ENCODE measurements at regions not wholly inside any gene's neighbourhood (a gene's known extent, or its start where the extent isn't known, plus 50 kb on each side); places are given as distances from the start of the nearest gene placed in this dataset.

- no peak for DNase-seq (ENCODE audit: low read depth)
Observed at GRCh38 chr4:14701896-14702295, 300.4 kb upstream of the CPEB2 start.

GRCh38 chr4:14708574-14708973, 293.7 kb upstream of the CPEB2 start:
- no peak for DNase-seq (ENCODE audit: low read depth)

- no peak for DNase-seq (ENCODE audit: low read depth)
Observed at GRCh38 chr4:14711259-14711658, 291.0 kb upstream of the CPEB2 start.

- DNase-seq (ENCODE audit: low read depth), result peak; percentile 1
Observed at GRCh38 chr4:14716691-14717090, 285.6 kb upstream of the CPEB2 start.

GRCh38 chr4:14719053-14719452, 283.2 kb upstream of the CPEB2 start:
- peak; percentile 59 for DNase-seq (ENCODE audit: low read depth)

GRCh38 chr4:14726441-14726840, 275.8 kb upstream of the CPEB2 start:
- no peak for DNase-seq (ENCODE audit: low read depth)

GRCh38 chr4:14726877-14727361, 275.4 kb upstream of the CPEB2 start:
- peak; percentile 11 for DNase-seq (ENCODE audit: low read depth)

- no peak for DNase-seq (ENCODE audit: low read depth)
Observed at GRCh38 chr4:14729282-14730000, 272.8 kb upstream of the CPEB2 start.

GRCh38 chr4:14742054-14742453, 260.2 kb upstream of the CPEB2 start:
- DNase-seq (ENCODE audit: low read depth), result no peak

- DNase-seq (ENCODE audit: low read depth), result no peak
Observed at GRCh38 chr4:14743172-14743571, 259.1 kb upstream of the CPEB2 start.

- DNase-seq (ENCODE audit: low read depth), result peak; percentile 30
Observed at GRCh38 chr4:14743601-14744000, 258.7 kb upstream of the CPEB2 start.

GRCh38 chr4:14744346-14744745, 257.9 kb upstream of the CPEB2 start:
- no peak for DNase-seq (ENCODE audit: low read depth)

- peak; percentile 11 for DNase-seq (ENCODE audit: low read depth)
Observed at GRCh38 chr4:14749910-14750309, 252.4 kb upstream of the CPEB2 start.

GRCh38 chr4:14752341-14753046, 249.8 kb upstream of the CPEB2 start:
- DNase-seq (ENCODE audit: low read depth), result no peak

GRCh38 chr4:14767142-14767541, 235.1 kb upstream of the CPEB2 start:
- DNase-seq (ENCODE audit: low read depth), result no peak

- DNase-seq (ENCODE audit: low read depth), result no peak
Observed at GRCh38 chr4:14768449-14768848, 233.8 kb upstream of the CPEB2 start.

- DNase-seq (ENCODE audit: low read depth), result no peak
Observed at GRCh38 chr4:14769993-14770392, 232.3 kb upstream of the CPEB2 start.

- DNase-seq (ENCODE audit: low read depth), result peak; percentile 0
Observed at GRCh38 chr4:14771094-14771493, 231.2 kb upstream of the CPEB2 start.

GRCh38 chr4:14771504-14772175, 230.6 kb upstream of the CPEB2 start:
- no peak for DNase-seq (ENCODE audit: low read depth)

- no peak for DNase-seq (ENCODE audit: low read depth)
Observed at GRCh38 chr4:14772388-14772787, 229.9 kb upstream of the CPEB2 start.

GRCh38 chr4:14783011-14783877, 219.0 kb upstream of the CPEB2 start:
- peak; percentile 31 for DNase-seq (ENCODE audit: low read depth)

GRCh38 chr4:14787221-14787620, 215.1 kb upstream of the CPEB2 start:
- no peak for DNase-seq (ENCODE audit: low read depth)

All from EH (cell line).